ENCODE measurements at regions not wholly inside any gene's neighbourhood (a gene's known extent, or its start where the extent isn't known, plus 50 kb on each side); places are given as distances from the start of the nearest gene placed in this dataset.

- in situ Hi-C loops (cut with HindIII; ENCODE audit: low sequenced_read_pairs), result no loop called here
- no peak for DNase-seq (ENCODE audit: low read depth, low spot score)
- H3K4me3 ChIP-seq (ENCODE audit: low read depth, low read length), result no peak overlapping the region
- TF ChIP-seq CTCF (IDR thresholded peaks at IDR 0.05; ENCODE audit: low read depth, low read length), result no peak
Observed at GRCh38 chr11:22467741-22468140, 129.6 kb downstream of the SLC17A6 start.

DNA sequence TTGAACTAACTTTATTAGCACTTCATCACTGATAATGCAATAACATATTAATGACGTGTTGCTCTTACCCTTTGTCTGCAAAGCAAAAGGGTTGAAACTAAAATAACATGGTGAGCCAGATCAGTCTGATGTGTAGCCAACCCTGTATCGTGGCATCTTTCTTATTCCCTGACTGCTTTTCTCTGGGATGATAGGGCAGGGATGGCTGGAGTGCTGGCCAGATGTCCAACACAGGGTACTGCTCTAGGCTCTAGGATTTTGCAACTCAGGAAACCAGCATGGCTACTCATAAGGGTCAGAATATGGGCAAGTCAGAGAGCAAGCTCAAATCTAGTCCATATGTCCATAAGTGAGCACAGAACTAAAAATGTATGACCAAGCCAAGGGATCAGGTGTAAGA, 129.1 kb downstream of the SLC17A6 start:
- no peak for DNase-seq (ENCODE audit: low read depth, low spot score)
- in situ Hi-C loops (cut with HindIII; ENCODE audit: low sequenced_read_pairs), result no loop called here
- no peak for TF ChIP-seq CTCF (IDR thresholded peaks at IDR 0.05; ENCODE audit: low read depth, low read length)

DNA sequence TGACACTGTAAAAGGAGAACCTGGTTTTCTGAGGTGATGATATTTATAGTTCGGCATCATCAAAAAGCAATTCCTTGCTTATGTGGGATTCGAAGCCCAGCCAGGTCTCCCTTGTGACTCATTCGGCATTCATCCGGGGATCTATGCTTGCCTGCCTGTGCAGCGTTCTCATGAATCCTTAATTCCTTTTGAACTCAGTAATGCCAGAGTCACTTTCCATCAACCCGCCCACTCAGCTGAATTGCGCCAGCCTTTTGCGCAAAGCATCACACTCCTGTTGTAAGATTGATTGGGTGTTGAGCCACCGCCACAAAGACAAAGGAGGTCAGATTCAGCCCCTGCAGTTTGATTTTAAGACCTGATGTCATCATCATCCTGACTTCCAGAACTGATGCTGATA, 128.6 kb downstream of the SLC17A6 start:
- no peak for TF ChIP-seq CTCF (IDR thresholded peaks at IDR 0.05; ENCODE audit: low read depth, low read length)

More for the DNA sequence above, 129.1 kb downstream of the SLC17A6 start:
- H3K4me3 ChIP-seq (ENCODE audit: low read depth, low read length), result no peak overlapping the region

DNA sequence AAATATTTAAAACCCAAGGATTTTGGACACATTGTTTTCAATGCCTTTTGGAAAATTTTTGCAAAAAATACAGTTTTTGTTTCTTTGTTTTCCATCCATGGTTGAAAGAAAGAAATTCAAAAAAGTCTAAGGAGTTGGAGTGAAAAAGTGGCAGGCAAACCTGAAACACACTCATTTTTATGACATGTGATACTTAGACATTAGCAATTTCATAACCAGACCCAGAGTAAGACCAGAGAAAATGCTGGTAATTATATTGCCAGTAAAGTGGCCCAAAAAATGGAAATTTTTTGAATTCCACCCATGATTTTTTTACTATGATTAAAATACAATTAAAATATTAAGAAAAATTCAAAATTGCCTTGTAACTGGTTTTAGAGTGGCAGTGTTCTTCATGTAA, 128.2 kb downstream of the SLC17A6 start:
- no peak overlapping the region for H3K4me3 ChIP-seq (ENCODE audit: low read depth, low read length)
- in situ Hi-C loops (cut with HindIII; ENCODE audit: low sequenced_read_pairs), result no loop called here
- TF ChIP-seq CTCF (IDR thresholded peaks at IDR 0.05; ENCODE audit: low read depth, low read length), result no peak
- DNase-seq (ENCODE audit: low read depth, low spot score), result no peak

More for the DNA sequence above, 128.6 kb downstream of the SLC17A6 start:
- H3K4me3 ChIP-seq (ENCODE audit: low read depth, low read length), result no peak overlapping the region
- peak; percentile 86 for DNase-seq (ENCODE audit: low read depth, low spot score)
- in situ Hi-C loops (cut with HindIII; ENCODE audit: low sequenced_read_pairs), result no loop called here

GRCh38 chr11:22465620-22466019, 127.4 kb downstream of the SLC17A6 start:
- H3K4me3 ChIP-seq (ENCODE audit: low read depth, low read length), result no peak overlapping the region
- no peak for TF ChIP-seq CTCF (IDR thresholded peaks at IDR 0.05; ENCODE audit: low read depth, low read length)
- in situ Hi-C loops (cut with HindIII; ENCODE audit: low sequenced_read_pairs), result no loop called here
- no peak for DNase-seq (ENCODE audit: low read depth, low spot score)

DNA sequence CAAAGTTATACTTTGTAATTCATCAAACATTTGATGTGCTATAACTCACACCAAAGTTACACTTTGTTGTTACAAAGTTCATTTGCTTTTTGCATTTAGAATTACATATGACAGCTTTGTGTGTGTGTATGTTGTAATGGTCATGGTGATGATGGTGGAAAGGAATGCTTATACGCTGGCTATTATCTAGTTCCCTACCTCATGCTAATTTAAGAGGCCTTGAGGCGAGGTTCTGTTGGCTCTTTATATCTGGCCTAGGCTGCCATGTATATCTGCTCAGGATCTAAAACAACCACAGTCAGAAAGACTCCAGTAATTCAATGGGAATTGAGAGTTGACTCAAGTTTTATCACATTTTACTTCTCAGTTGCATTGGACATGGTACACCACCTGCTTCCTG, 123.4 kb downstream of the SLC17A6 start:
- no peak for TF ChIP-seq CTCF (IDR thresholded peaks at IDR 0.05; ENCODE audit: low read depth, low read length)
- no peak overlapping the region for H3K4me3 ChIP-seq (ENCODE audit: low read depth, low read length)
- in situ Hi-C loops (cut with HindIII; ENCODE audit: low sequenced_read_pairs), result no loop called here
- no peak for DNase-seq (ENCODE audit: low read depth, low spot score)

DNA sequence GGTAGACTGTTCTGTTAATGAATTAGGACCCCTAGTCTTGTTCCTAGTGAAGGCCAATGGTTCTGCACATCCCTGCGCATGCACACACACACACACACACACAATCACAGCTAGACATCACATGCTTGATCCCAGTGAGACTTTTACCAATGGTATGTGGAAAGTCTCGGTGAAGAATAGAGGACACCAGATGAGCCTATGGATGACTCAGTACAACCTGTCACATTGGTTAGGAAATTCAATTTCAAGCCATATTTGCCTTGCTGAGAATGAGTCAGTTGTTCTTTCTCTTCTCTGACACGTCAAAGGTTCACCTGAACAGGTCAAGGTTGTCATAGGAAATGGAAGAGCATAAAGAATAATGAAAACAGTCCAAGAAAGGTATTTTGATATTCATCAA, 122.0 kb downstream of the SLC17A6 start:
- TF ChIP-seq CTCF (IDR thresholded peaks at IDR 0.05; ENCODE audit: low read depth, low read length), result no peak
- DNase-seq (ENCODE audit: low read depth, low spot score), result no peak
- in situ Hi-C loops (cut with HindIII; ENCODE audit: low sequenced_read_pairs), result no loop called here
- no peak overlapping the region for H3K4me3 ChIP-seq (ENCODE audit: low read depth, low read length)

All from astrocyte of the spinal cord (primary cell).